Epithelial cell of esophagus (primary cell): ENCODE measurements at regions not wholly inside any gene's neighbourhood (a gene's known extent, or its start where the extent isn't known, plus 50 kb on each side); places are given as distances from the start of the nearest gene placed in this dataset.

ENCODE experiments used
- DNase-seq: peaks from one replicate; pipeline ENCODE4 v3.0.0; 2010; ENCODE audit warnings: low read depth
- H3K4me3 ChIP-seq: 2 replicates; pipeline ENCODE4 v1.5.1; 2011; ENCODE audit warnings: mild to moderate bottlenecking, low read length, control low read depth
- CTCF ChIP-seq: IDR thresholded peaks from 2 replicates; pipeline ENCODE4 v1.5.1; 2011; ENCODE audit warnings: low read depth, mild to moderate bottlenecking, low read length, control low read depth, inconsistent platforms; ENCODE audit not compliant: insufficient read depth; ENCODE audit errors: missing control alignments

GRCh38 chr3:6803619-6804018 lies 57.3 kb upstream of the GRM7 start:
- no peak overlapping the region for H3K4me3 ChIP-seq

GRCh38 chr3:6805236-6805635 lies 55.7 kb upstream of the GRM7 start:
- TF ChIP-seq CTCF = no peak
- peak; percentile 7 for DNase-seq
- no peak overlapping the region for H3K4me3 ChIP-seq

More at GRCh38 chr3:6803619-6804018, 57.3 kb upstream of the GRM7 start:
- TF ChIP-seq CTCF = no peak
- DNase-seq = no peak

GRCh38 chr3:6806991-6807390 lies 53.9 kb upstream of the GRM7 start:
- H3K4me3 ChIP-seq = no peak overlapping the region
- TF ChIP-seq CTCF = no peak
- DNase-seq = no peak

GRCh38 chr3:6807967-6808588 lies 52.8 kb upstream of the GRM7 start:
- no peak overlapping the region for H3K4me3 ChIP-seq
- DNase-seq = peak; percentile 53
- TF ChIP-seq CTCF = no peak

GRCh38 chr3:6809349-6809748 lies 51.6 kb upstream of the GRM7 start:
- DNase-seq = no peak
- TF ChIP-seq CTCF = no peak

More at GRCh38 chr3:6809349-6809748, 51.6 kb upstream of the GRM7 start:
- H3K4me3 ChIP-seq = no peak overlapping the region
